ENCODE measurements at regions not wholly inside any gene's neighbourhood (a gene's known extent, or its start where the extent isn't known, plus 50 kb on each side); places are given as distances from the start of the nearest gene placed in this dataset.

- TF ChIP-seq MXI1 (conservative IDR thresholded peaks at IDR 0.05; ENCODE audit: poor library complexity, severe bottlenecking) = no peak
- no peak for TF ChIP-seq CTCF (IDR thresholded peaks at IDR 0.05; ENCODE audit: poor library complexity, severe bottlenecking)
- no peak for TF ChIP-seq REST (IDR thresholded peaks at IDR 0.05; ENCODE audit: borderline replicate concordance)
- no peak for TF ChIP-seq EZH2 (IDR thresholded peaks at IDR 0.05; ENCODE audit: borderline replicate concordance, insufficient read depth, low read length, poor library complexity, severe bottlenecking)
- TF ChIP-seq POLR2AphosphoS5 (IDR thresholded peaks at IDR 0.05) = no peak
Observed at GRCh38 chr4:174404677-174405076, 117.6 kb downstream of the HPGD start.
